CD14-positive monocyte (primary cell): ENCODE measurements at regions not wholly inside any gene's neighbourhood (a gene's known extent, or its start where the extent isn't known, plus 50 kb on each side); places are given as distances from the start of the nearest gene placed in this dataset.

Experiments
- DNase-seq, 3 donors: peaks; one replicate each; pipeline ENCODE4 v3.0.0-alpha.2; 2011 to 2022
- H2AFZ ChIP-seq: 2 replicates; pipeline ENCODE4 v1.6.0; 2012; ENCODE audit warnings: mild to moderate bottlenecking, low read depth, low read length, inconsistent platforms; ENCODE audit not compliant: insufficient read depth, poor library complexity, severe bottlenecking
- H3K27ac ChIP-seq, 2 donors: 1 replicate in 1 of 2; 2 replicates in 1 of 2; pipeline ENCODE4 v1.5.1; 2012 to 2013; ENCODE audit warnings: low read length in 2 of 2, control low read depth in 1 of 2, inconsistent platforms in 1 of 2, low read depth in 1 of 2, mild to moderate bottlenecking in 1 of 2
- H3K27me3 ChIP-seq, 2 donors: one replicate each; pipeline versions ENCODE4 v1.6.0 to v1.6.1; 2011 to 2013; ENCODE audit warnings: low read length in 2 of 2; ENCODE audit not compliant: control insufficient read depth in 2 of 2, insufficient read depth in 2 of 2
- H3K36me3 ChIP-seq, 2 donors: replicated peaks in 1 of 2; 1 replicate in 1 of 2; 2 replicates in 1 of 2; pipeline versions ENCODE4 v1.5.1 to v1.6.1; 2012 to 2013; ENCODE audit warnings: low read length in 2 of 2, control low read depth in 1 of 2, inconsistent platforms in 1 of 2, mild to moderate bottlenecking in 1 of 2; ENCODE audit not compliant: insufficient read depth in 2 of 2, control insufficient read depth in 1 of 2
- H3K4me1 ChIP-seq, 2 donors: 1 replicate in 1 of 2; 2 replicates in 1 of 2; pipeline versions ENCODE4 v1.5.1 to v1.6.1; 2012 to 2013; ENCODE audit warnings: low read length in 2 of 2, control low read depth in 1 of 2, inconsistent platforms in 1 of 2, mild to moderate bottlenecking in 1 of 2, moderate library complexity in 1 of 2; ENCODE audit not compliant: insufficient read depth in 2 of 2, control insufficient read depth in 1 of 2
- H3K4me2 ChIP-seq: replicated peaks from 2 replicates; pipeline ENCODE3; 2012; ENCODE audit warnings: low read length, moderate library complexity, mild to moderate bottlenecking; ENCODE audit not compliant: poor library complexity, severe bottlenecking; ENCODE audit errors: extremely low read depth
- H3K4me3 ChIP-seq, 3 experiments: fragments of 200-600 bp in 1 of 3; sonication (generic) in 1 of 3; replicated peaks in 1 of 3; 1 replicate in 2 of 3; 2 replicates in 1 of 3; pipeline ENCODE4 v1.5.1; 2011 to 2013; ENCODE audit warnings: low read length in 3 of 3, mild to moderate bottlenecking in 3 of 3, control low read depth in 2 of 3, low read depth in 2 of 3, inconsistent platforms in 1 of 3, moderate library complexity in 1 of 3
- H3K79me2 ChIP-seq: 2 replicates; pipeline ENCODE4 v1.6.0; 2012; ENCODE audit warnings: mild to moderate bottlenecking, control low read depth, inconsistent platforms, low read length, moderate library complexity; ENCODE audit not compliant: insufficient read depth
- H3K9ac ChIP-seq: 2 replicates; pipeline ENCODE4 v1.6.0; 2017; ENCODE audit warnings: low read length, mild to moderate bottlenecking; ENCODE audit not compliant: insufficient read depth, poor library complexity, severe bottlenecking
- H3K9me3 ChIP-seq, 2 donors: replicated peaks in 1 of 2; 1 replicate in 1 of 2; 2 replicates in 1 of 2; pipeline versions ENCODE4 v1.5.1 to v1.6.1; 2012 to 2013; ENCODE audit warnings: low read length in 2 of 2, control low read depth in 1 of 2; ENCODE audit not compliant: control insufficient read depth in 1 of 2, insufficient read depth in 1 of 2
- H4K20me1 ChIP-seq: 2 replicates; pipeline ENCODE4 v1.6.0; 2012; ENCODE audit warnings: mild to moderate bottlenecking, low read length, control low read depth, moderate library complexity; ENCODE audit not compliant: insufficient read depth
- H3K27ac Mint-ChIP-seq, 7 donors: one replicate each; pipeline ENCODE4 v1.8.0; 2020; ENCODE audit warnings: mild to moderate bottlenecking in 7 of 7, mixed read lengths in 7 of 7, moderate library complexity in 6 of 7, inconsistent platforms in 2 of 7
- H3K27me3 Mint-ChIP-seq, 3 donors: one replicate each; pipeline ENCODE4 v1.8.0; 2021 to 2022; ENCODE audit warnings: low read depth in 3 of 3, mild to moderate bottlenecking in 3 of 3, mixed read lengths in 3 of 3, moderate library complexity in 3 of 3, inconsistent platforms in 1 of 3
- H3K36me3 Mint-ChIP-seq, 2 donors: one replicate each; pipeline ENCODE4 v1.8.0; 2020; ENCODE audit warnings: mixed read lengths in 2 of 2, inconsistent platforms in 1 of 2, mild to moderate bottlenecking in 1 of 2
- H3K4me1 Mint-ChIP-seq: one replicate; pipeline ENCODE4 v1.8.0; 2020; ENCODE audit warnings: mild to moderate bottlenecking, mixed read lengths
- H3K4me3 Mint-ChIP-seq, 2 donors: one replicate each; pipeline ENCODE4 v1.8.0; 2020; ENCODE audit warnings: mild to moderate bottlenecking in 2 of 2, mixed read lengths in 2 of 2, moderate library complexity in 1 of 2
- H3K9me3 Mint-ChIP-seq, 7 donors: one replicate each; pipeline ENCODE4 v1.8.0; 2020 to 2022; ENCODE audit warnings: mixed read lengths in 7 of 7, mild to moderate bottlenecking in 6 of 7, moderate library complexity in 6 of 7, inconsistent platforms in 2 of 7
- WGBS: methylation state at CpG from one replicate; pipeline ENCODE4 v1.1.5; 2013; ENCODE audit warnings: missing lambda C conversion rate; ENCODE audit not compliant: insufficient coverage; 5-methylcytosine and 5-hydroxymethylcytosine counted together
- intact Hi-C, 2 donors: fragments of 100-400 bp; cut with micrococcal nuclease; formaldehyde crosslinking; loops; one replicate each; pipeline versions ENCODE4 v1.15.0 to v1.15.1; 2023
- TF ChIP-seq, protein P1 (sequence below): fragments of 200-600 bp; IDR thresholded peaks from one replicate; pipeline ENCODE4 v1.8.0; 2022; ENCODE audit warnings: antibody characterized with exemption, mild to moderate bottlenecking

DNA sequence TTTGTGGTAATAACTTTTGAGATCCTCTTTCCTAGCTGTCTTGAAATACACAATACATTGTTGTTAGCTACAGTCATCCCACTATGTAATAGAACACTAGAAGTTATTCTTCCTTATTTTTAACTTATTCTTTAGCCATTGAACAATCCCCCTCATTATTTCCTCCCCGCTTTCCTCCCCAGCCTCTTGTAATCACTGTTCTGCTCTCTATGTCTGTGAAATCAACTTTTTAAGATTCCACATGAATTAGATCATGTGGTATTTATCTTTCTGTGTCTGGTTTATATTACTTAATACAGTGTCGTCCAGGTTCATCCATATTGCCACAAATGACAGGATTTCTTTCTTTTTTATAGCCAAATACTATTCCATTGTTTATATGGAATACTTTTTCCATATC lies 72.9 kb downstream of the SLC10A2 start:
- Mint-ChIP-seq H3K4me3 (no peak overlapping the region), H3K9me3 (peaks cover 8 to 23% (median 17%) of the 10 kb centered on the region in 7 donors), H3K36me3 (no peaks in the 10 kb centered on the region), H3K27ac (no peak overlapping the region), H3K4me1 (no peaks in the 10 kb centered on the region), H3K27me3 (peaks cover 0 to 1% (median 0%) of the 10 kb centered on the region in 3 donors)
- H3K4me3 ChIP-seq: no peak overlapping the region
- H3K27ac ChIP-seq: no peak overlapping the region
- H4K20me1 ChIP-seq: no peaks in the 10 kb centered on the region
- no peak overlapping the region for H2AFZ ChIP-seq
- DNase-seq: no peak
- TF ChIP-seq, protein P1, sequence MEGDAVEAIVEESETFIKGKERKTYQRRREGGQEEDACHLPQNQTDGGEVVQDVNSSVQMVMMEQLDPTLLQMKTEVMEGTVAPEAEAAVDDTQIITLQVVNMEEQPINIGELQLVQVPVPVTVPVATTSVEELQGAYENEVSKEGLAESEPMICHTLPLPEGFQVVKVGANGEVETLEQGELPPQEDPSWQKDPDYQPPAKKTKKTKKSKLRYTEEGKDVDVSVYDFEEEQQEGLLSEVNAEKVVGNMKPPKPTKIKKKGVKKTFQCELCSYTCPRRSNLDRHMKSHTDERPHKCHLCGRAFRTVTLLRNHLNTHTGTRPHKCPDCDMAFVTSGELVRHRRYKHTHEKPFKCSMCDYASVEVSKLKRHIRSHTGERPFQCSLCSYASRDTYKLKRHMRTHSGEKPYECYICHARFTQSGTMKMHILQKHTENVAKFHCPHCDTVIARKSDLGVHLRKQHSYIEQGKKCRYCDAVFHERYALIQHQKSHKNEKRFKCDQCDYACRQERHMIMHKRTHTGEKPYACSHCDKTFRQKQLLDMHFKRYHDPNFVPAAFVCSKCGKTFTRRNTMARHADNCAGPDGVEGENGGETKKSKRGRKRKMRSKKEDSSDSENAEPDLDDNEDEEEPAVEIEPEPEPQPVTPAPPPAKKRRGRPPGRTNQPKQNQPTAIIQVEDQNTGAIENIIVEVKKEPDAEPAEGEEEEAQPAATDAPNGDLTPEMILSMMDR: no peak
- peaks cover 8 to 17% of the 10 kb centered on the region in 2 donors for H3K9me3 ChIP-seq
- intact Hi-C loops: no loop called here
- H3K9ac ChIP-seq: no peak overlapping the region
- H3K4me2 ChIP-seq: no peak overlapping the region
- no CpG with 5 or more reads among the region's 2 CpGs for WGBS
- H3K4me1 ChIP-seq: no peaks in the 10 kb centered on the region
- no peaks in the 10 kb centered on the region for H3K79me2 ChIP-seq
- no peaks in the 10 kb centered on the region for H3K36me3 ChIP-seq
- H3K27me3 ChIP-seq: no peaks in the 10 kb centered on the region

DNA sequence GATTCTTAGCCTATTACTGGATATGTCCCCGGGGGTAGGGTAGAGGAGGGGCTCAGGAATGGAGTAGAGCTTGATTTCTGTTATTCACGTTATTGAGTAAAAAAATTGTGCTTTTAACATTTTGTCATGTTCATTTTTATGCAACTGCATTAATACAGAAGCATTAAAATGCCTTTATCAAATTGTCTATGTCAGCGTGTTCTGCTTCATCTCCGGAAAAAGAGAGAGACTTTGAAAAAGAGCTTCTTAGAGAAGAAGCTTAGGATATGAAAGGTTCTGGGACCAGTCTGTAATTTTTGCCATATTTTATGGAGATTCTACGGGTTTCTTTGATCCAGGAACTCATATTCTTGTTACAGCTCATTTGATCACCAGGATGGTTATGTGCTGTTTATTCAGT lies 82.0 kb downstream of the SLC10A2 start:
- no peak overlapping the region for H3K4me3 ChIP-seq
- H3K27ac ChIP-seq: no peak overlapping the region
- H3K36me3 ChIP-seq: no peaks in the 10 kb centered on the region
- no peak overlapping the region for H3K4me3 Mint-ChIP-seq
- H3K27me3 Mint-ChIP-seq: peaks cover 0 to 4% (median 0%) of the 10 kb centered on the region in 3 donors
- no peaks in the 10 kb centered on the region for H3K4me1 ChIP-seq
- TF ChIP-seq, protein P1: no peak
- H2AFZ ChIP-seq: no peak overlapping the region
- no peaks in the 10 kb centered on the region for H3K27me3 ChIP-seq
- H3K9ac ChIP-seq: no peak overlapping the region
- H3K36me3 Mint-ChIP-seq: no peaks in the 10 kb centered on the region
- peaks cover 9 to 38% (median 25%) of the 10 kb centered on the region in 7 donors for H3K9me3 Mint-ChIP-seq
- H3K4me1 Mint-ChIP-seq: no peaks in the 10 kb centered on the region
- H3K9me3 ChIP-seq: peaks cover 25 to 28% of the 10 kb centered on the region in 2 donors
- intact Hi-C loops: no loop called here
- WGBS: 83% methylated on average over 2 of the region's 5 CpGs
- no peak overlapping the region for H3K27ac Mint-ChIP-seq
- H3K79me2 ChIP-seq: no peaks in the 10 kb centered on the region
- no peak for DNase-seq
- no peak overlapping the region for H3K4me2 ChIP-seq
- H4K20me1 ChIP-seq: no peaks in the 10 kb centered on the region
